NCI-H1417 treated with DMSO at 0.1 percent for 48 hours (cell line): ENCODE measurements at regions not wholly inside any gene's neighbourhood (a gene's known extent, or its start where the extent isn't known, plus 50 kb on each side); places are given as distances from the start of the nearest gene placed in this dataset.
"Not testable (repeated sequence)": the region's sequence is repeated elsewhere in the genome, so short reads cannot be mapped to it uniquely, and the experiment has no call there.

Source experiments
- DNase-seq: peaks from one replicate; lab custom pipeline; 2025; lab: John Stamatoyannopoulos, UW

DNA sequence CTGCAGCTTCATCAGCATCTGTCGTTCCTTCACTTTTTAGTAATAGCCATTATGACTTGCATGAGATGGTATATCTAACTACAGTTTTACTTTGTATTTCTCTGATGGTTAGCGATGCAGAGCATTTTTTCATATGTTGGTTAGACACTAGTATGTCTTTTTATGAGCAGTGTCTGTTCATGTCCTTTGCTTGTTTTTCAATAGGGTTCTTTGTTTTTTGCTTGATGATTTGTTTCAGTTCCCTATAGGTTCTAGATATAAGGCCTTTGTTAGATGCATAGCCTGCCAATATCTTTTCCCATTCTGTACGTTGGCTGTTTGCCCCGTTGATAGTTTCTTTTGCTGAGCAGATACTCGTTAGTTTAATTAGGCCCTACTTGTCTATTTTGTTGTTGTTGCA lies 487.2 kb upstream of the BCHE start:
- no peak for DNase-seq

DNA sequence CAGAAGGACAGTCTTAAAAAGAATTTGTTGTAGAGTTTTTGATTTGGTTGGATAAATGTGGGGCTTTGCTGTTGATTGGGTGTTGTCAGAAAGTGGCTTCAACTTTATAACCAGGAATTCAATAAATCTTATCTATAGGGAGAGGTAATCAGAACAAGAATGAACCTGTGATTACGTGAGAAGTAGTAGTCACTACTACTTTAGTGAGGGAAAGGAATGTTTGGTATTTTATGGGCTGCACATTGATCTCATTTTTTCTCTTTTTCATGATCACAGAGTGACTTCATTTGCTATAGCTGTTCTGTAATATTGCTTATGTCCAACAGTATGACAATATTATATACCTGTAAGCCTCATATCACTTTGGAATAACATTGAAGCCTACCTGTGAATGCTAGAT lies 485.2 kb upstream of the BCHE start:
- DNase-seq = no peak

DNA sequence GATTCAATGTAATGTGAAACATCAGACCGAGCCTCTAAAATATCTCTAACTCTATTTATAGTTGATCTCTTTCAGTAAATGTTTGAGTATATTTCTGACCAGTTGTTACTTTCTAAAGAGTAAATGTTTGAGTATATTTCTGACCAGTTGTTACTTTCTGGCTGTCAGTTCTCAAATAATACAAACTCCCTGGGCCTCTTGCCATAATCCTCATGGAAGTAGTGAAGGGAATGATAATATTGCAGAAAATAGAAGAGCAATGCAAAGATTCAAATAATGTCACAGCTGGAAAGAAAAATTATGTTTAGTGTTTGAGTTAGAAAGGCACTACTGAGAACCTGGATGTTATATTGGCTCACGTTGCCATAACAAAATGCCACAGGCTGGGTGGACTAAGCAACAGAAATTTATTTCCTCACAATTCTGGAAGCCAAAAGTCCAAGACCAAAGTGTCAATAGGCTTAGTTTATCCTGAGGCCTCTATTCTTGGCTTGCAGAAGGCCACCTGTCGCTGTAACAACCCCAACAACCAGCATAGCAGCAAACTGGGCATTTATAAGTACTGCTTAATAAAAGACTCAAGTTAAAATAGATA lies 470.6 kb upstream of the BCHE start:
- no peak for DNase-seq

DNA sequence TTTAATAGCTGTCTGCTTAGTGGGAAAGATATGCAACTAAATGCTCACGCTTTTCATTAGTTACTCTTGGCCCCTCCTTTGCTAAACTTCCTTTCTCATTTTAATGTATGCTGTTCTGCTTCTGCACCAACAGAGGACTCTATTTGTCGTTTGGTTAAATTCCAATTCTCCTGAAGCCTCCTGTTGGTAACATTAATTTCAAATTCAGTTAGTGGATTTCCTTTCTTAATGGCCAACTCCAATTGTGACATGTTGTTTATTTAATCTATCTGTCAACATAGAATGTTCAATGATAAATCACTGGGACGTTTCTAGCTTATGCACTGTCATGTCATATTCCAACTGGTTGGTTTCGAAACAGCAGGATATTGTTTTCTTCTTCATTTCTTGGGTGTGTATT lies 467.4 kb upstream of the BCHE start:
- no peak for DNase-seq

DNA sequence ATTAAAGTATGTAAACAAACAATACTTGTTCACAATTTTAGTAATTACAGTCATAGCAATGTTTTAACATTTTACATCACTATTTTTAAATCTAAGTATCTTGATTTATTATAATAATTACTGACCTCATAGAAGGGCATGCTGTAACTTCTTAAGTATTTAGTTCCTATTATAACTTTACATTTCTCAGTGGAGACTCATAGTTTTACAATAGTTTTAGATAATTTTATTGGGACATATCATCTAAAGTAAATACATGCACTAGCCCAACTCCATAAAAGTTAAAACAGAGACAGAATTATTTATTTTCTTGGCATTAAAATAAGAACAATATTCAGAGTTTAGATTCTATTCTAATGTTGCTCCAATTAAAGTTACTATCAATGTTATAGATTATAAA lies 466.5 kb upstream of the BCHE start:
- no peak for DNase-seq

DNA sequence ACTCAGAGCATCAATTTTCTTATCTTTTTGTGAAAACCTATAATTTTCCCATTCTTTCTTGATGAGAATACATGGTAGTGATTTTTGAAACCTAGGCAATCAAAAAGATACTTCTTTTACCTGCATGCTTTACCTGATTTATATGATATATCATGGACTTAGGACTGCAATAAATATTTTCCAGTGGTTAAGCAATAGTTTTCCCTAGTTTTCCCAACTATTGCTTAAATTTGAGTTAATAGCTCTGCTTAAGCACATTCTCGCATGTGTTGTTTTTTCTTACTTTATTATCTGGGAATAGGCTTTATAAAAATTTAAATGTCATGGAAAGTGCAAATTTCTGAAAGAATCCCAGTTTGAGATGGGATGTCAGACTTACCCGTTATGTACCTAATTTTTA lies 465.1 kb upstream of the BCHE start:
- DNase-seq = no peak

DNA sequence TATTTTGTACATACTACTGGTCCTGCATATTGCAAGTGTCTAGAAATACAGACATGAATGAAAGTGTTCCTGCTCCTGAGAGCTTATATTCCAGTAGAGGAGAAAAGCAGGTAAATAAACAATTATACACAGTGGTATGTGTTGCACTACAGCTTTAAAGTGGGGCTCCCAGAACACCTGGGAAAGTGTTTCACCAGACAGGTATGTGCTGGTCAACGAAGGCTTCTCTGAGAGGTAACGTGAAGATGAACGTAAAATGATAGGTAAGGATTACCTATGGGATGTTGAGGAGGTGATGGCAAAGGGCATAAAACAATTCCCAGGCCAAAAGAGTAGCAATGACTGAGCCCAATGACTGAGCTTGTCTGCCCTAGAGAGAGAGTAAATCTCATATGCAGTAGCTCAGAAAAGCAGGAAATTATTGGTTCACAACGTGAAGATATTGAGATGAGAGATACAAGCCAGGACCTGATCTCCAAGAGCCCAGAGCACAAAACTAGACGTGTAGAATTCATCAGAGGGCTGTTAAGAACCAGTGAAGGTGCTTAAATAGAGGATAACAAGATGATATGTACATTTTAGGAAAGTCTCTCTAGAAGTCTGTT lies 459.1 kb upstream of the BCHE start:
- DNase-seq = no peak

DNA sequence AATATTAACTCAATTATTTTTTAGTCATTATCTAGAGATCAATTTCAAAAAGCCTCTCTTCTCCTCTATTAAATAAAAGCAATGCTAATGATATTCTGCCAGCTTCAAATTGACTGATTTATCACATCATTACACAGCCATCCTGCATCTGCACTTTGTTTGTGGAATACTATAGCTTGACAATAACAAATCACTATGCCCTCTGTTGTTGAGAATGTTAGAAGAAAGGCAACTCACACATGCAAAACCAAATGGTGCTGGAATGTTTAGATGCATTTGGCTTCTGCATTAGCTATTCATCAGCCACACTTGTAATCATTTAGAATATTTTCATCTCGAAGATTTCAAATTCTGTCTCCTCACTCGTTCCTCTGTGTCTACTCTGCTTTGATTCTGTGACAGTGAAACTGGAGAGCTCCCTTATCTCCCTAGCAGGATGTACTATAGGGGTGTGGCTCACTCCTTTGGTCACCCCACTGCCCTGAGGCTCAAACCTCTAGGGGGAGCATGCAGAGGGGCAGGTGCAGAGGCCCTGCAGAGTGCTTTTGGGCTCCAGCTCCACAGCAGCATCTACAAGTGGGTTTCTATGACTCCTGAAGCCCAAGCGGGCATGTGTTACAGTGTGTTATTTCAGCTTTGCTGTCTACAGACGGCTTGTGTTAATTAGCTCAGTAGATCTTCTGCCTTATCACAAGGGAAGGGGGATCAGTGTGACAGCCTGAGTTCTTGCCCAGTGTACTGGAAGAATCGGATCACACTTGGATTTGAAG lies 454.1 kb upstream of the BCHE start:
- DNase-seq = no peak

DNA sequence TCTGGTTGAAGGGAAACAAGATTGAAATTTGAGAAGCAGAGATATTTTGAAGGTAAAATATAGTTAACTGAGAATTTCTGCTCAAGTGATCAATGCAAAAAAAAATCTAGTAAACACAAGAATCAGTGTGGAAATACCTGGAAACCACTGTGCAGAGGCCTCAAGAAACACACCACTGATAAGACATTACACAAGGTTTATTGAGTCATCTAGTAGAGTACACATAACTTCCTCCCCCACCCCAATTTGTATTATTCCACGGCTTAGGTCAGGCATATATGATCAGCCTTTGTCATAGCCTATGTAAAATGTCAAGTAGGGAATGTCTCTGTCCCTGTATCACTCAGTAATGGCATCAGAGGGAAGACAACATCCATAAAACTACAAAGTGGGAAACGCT lies 447.8 kb upstream of the BCHE start:
- DNase-seq = no peak

DNA sequence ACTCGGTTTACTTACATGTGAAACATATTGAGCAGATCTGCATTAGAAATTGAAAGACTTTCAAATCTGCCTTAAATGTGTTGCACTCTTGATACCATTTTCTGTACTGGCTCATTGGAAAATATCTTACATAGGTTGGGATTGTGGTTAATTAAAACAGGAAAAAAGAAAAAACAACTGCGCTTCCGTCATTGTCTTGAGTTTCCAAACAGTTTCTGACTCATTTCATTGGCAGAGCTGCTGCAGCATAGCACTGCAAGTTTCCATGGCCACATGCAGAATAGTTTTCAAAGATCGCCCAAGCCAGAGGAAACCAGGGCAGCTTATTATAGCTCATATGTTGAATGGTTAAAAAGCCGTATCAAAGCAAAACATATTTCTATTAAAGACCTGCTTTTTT lies 446.6 kb upstream of the BCHE start:
- no peak for DNase-seq

DNA sequence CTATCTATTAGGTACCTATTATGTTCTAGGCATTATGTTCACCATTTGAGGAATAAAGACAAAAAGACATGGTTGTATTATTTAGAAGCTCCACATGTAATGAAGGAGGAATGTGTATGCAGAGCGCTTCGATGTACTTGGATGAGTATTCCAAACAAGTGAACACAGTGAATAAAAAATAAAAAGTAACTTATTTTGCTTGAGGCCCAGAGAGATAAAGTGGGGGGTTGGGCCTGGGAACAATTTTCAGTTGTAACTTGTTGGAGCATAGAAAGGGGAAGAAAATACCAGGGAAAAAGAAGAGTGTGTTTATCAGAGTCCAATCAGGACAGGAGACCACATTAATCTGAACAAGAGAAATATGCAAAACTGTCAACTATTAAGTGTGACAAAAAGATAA lies 445.7 kb upstream of the BCHE start:
- no peak for DNase-seq

DNA sequence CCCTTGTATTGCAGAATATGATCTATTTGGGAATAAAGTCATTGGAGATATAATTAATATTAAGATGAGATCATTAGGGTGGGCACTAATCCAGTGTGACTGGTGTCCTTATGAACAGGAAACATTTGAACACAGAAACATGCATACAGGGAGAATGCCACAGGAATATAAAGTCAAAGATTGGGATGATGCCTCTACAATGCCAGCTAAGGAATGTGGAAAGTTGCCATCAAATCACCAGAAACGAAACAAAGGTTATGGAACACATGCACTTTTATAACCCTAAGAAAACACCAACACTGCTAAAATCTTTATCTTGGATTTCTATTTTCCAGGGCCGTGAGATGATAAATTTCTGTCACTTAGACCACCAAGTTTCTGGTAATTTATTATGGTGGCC lies 442.4 kb upstream of the BCHE start:
- no peak for DNase-seq

DNA sequence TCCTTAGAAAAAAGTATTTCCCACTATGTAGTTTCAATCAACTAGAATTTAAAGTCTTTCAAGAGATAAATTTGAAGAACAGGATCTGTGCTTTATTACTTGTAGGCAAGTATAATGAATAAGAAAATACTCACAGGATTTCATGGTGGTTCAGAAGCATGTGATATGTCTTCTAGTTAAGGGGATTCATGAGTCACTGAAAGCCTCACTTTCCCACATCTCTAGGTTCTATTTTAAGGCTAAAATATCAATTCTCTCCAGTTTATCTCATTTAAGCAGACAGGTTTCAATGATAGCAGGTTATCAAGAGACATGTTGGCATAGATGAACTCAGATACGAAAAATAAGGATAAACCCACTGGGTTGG lies 437.8 kb upstream of the BCHE start:
- DNase-seq = no peak

DNA sequence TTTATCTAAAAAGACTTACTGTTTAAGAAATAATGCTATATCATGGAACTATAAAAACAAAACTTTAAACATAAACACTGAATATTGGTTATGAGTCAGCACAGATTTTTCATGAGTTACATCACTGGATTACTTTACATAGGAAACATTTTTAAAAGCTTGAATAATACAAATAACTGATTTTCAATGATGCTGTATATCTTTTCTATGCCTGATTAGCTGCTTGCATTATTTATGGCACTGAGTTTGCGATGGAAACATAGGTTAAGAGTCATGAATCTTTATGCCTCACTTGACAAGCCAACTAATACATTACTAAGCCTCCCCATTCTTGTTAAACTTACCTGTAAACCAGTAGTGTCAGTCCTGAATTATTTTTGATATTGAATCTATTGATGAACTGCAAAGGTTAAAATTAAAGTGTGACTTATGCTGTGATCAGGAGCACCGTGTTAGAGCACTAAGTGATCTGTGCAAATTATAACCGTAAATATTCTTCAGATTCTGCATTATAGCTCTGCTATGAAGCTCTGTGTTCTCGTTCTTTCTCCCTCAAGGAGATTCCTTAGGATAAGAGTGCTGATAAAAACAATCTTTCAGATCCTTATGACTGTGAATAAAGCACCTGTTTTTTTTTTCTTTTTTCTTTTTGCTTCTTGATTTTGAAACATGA lies 437.3 kb upstream of the BCHE start:
- DNase-seq = no peak

DNA sequence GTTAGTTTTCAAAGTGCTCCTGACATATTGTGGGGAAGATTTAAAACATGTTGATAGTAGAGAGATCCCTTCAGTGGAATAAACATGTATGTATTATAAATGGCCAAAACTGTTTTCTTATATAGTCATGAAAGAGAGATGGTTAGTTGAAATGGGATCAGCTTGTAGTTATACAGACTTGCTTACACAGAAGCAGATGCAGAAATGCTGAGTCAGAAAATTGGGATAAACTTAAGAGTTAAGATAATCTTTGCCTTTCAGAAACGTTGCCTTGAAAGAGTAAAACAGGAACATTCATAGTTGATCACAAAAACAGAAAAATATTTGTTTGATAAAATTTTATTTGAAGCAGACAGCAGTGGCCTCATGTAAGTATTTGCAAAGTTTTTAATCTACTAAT lies 433.2 kb upstream of the BCHE start:
- DNase-seq = no peak

DNA sequence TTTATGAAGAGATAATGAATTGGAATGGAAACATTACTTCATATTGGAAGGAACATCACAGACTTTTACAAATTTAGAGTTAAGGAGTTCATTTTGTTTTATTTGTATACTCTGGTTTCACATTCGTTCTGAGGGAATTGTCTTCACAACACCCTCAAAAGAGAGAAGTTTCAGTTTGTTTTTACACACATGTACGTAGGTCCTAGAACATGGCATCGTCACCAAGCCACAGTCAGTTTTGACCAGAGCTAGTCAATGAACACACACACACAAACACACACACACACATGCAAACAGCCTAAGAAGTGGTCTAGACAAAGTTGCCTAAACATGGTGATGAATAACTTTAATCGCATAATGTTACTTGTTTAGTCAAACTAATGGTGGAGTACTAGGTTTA lies 427.9 kb upstream of the BCHE start:
- no peak for DNase-seq

DNA sequence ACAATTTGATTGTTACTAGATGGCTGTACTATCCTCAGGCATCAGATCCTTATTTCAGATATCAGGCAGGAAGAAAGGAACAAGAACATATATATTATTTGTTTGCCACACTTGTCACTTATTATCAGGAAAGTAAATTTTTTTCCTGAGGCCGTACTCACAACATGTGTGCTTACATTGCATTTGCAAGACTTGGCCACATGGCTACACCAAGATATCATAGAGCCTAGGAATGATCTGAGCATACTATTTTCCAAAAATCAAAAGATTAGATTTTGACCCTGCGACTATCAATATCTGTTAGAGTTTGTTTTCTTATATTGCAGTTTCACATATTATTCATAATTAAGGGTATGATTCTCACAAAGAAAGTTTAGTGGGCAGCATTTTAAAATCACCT lies 426.2 kb upstream of the BCHE start:
- no peak for DNase-seq

DNA sequence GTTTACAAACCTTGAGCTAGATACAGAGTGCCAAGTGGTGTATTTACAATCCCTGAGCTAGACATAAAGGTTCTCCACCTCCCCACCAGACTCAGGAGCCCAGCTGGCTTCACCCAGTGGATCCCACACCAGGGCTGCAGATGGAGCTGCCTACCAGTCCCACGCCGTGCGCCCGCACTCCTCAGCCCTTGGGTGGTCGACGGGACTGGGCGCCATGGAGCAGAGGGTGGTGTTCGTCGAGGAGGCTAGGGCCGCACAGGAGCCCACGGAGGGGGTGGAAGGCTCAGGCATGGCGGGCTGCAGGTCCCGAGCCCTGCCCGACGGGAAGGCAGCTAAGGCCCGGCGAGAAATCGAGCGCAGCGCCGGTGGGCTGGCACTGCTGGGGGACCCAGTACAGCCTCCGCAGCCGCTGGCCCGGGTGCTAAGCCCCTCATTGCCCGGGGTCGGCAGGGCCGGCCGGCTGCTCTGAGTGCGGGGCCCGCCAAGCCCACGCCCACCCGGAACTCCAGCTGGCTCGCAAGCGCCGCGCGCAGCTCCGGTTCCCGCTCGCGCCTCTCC lies 421.1 kb upstream of the BCHE start:
- DNase-seq = not testable (repeated sequence)

DNA sequence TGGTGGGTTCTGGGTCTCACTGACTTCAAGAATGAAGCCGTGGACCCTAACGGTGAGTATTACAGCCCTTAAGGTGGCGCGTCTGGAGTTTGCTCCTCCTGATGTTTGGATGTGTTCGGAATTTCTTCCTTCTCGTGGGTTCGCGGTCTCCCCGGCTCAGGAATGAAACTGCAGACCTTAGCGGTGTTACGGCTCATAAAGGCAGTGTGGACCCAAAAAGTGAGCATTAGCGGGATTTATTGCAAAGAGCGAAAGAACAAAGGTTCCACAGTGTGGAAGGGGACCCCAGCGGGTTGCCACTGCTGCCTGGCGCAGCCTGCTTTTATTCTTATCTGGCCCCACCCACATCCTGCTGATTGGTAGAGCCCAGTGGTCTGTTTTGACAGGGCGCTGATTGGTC lies 420.5 kb upstream of the BCHE start:
- no peak for DNase-seq

DNA sequence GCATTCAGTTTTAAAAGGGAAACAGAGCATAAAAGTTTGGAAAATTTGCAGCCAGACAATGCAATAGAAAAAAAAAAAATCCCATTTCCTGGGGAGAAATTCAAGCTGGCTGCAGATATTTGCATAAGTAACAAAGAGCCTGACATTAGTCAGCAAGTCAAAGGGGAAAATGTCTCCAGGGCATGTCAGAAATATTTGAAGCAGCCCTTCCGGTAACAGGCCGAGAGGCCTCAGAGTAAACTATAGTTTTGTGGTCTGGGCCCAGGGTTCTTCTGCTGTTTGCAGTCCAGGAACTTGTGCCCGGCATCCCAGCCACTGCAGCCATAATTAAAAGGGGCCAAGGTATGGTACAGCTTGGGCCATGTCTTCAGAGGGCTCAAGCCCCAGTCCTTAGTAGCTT lies 411.6 kb upstream of the BCHE start:
- no peak for DNase-seq

DNA sequence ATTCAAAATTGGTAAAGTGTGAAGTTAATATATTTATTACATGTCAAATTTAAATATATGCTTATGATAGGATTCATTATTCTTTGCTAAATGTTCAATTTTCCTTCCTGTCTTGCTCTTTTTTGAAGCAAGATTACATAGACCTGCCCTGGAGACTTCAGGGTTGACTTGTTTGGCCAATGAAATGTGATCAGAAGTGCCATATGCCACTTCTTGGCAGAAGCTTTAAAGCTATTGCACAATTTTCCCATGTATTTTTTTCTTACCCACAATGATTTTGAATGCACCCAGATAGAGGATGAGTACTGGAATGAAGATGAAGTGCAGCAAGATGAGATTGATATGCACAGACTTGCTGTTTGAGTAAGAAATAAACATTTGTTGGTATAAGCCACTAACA lies 406.3 kb upstream of the BCHE start:
- DNase-seq = no peak

DNA sequence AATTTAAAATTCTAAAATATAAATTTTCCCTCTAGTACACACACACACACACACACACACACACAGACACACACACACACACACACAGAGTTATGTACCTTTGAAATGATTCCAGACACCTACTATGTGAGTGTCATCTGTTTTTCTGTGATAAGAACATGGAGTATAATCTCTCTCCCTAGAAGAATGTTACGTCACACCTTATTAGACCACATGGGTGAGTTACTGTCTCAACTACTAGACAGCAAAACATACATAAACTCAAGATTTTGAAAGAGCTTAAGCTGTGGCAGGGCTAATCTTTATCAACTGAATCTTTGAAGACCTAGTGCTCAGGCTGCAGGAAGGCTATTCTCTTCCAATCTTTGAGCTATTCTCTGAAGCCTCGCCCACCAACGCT lies 385.9 kb upstream of the BCHE start:
- DNase-seq = no peak

DNA sequence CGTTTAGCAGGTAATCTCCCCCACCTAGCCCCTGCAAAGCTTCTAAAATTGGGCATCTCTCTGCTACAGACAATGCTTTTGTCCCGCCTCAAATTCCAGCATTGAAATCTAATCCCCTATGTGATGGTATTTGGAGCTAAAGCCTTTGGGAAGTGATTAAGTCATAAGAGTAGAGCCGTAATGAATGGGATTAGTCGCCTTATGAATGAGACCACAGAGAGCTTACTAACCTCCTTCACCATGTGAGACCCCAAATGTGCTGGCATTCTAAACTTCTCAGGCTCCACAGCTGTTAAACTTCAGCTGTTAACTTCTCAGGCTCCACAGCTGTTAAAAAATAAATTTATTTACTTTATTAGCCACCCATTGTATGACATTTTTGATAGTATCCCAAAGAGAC lies 374.2 kb upstream of the BCHE start:
- no peak for DNase-seq
